GM12878 (cell line): ENCODE measurements at regions not wholly inside any gene's neighbourhood (a gene's known extent, or its start where the extent isn't known, plus 50 kb on each side); places are given as distances from the start of the nearest gene placed in this dataset.

Experiments used
- ATAC-seq: fragments of 200-7000 bp; cut with Tn5 transposase; 3 replicates; pipeline ENCODE4 v1.9.1; 2020; ENCODE audit warnings: mild to moderate bottlenecking, moderate library complexity
- BruUV-seq: library from RNA; stranded (reverse); fragments of 400-500 nt; replicated peaks from 2 replicates; lab custom pipeline; 2021; lab: Mats Ljungman, UMichigan
- CTCF ChIA-PET: fragments of 300-600 bp; sonication (Branson Sonifier 250); formaldehyde crosslinking; extraction: SDS; loops from one replicate; lab custom pipeline; 2021; ENCODE audit warnings: inconsistent platforms; lab: Yijun Ruan, JAX
- POLR2A ChIA-PET: fragments of 350-600 bp; formaldehyde crosslinking; extraction: SDS; loops from one replicate; lab custom pipeline; 2021; ENCODE audit warnings: inconsistent platforms; lab: Charles Lee
- RAD21 ChIA-PET: fragments of 300-600 bp; sonication (Branson Sonifier 250); formaldehyde crosslinking; loops from one replicate; lab custom pipeline; 2023; ENCODE audit warnings: antibody characterized with exemption; ENCODE audit not compliant: unreplicated experiment; lab: Charles Lee
- SMC1A ChIA-PET: fragments of 300-600 bp; sonication (Branson Sonifier 250); formaldehyde crosslinking; loops from one replicate; lab custom pipeline; 2023; ENCODE audit not compliant: unreplicated experiment, uncharacterized antibody; lab: Charles Lee
- DNase-seq: peaks from one replicate; pipeline ENCODE4 v3.0.0-alpha.2; 2011; ENCODE audit warnings: low read depth, low spot score
- FAIRE-seq: peaks from 3 replicates; lab custom pipeline; 2011; peaks lifted over from hg19 to GRCh38; lab: Jason Lieb, UNC
- H2AFZ ChIP-seq: 2 replicates; pipeline ENCODE4 v1.6.0; 2011; ENCODE audit warnings: low read depth, low read length, control low read depth; ENCODE audit not compliant: control insufficient read depth
- H3K27ac ChIP-seq: 2 replicates; pipeline ENCODE4 v1.5.1; 2011; ENCODE audit warnings: control low read depth; ENCODE audit not compliant: control insufficient read depth, insufficient read depth
- H3K27me3 ChIP-seq, 2 experiments: replicated peaks in 1 of 2; 2 replicates each; pipeline versions ENCODE4 v1.6.0 to v1.6.1; 2011; ENCODE audit warnings: low read length in 1 of 2; ENCODE audit not compliant: control insufficient read depth in 2 of 2, insufficient read depth in 2 of 2
- H3K36me3 ChIP-seq, 2 experiments: 2 replicates each; pipeline ENCODE4 v1.5.1; 2011; ENCODE audit warnings: low read length in 1 of 2; ENCODE audit not compliant: control insufficient read depth in 2 of 2, insufficient read depth in 2 of 2
- H3K4me1 ChIP-seq: 2 replicates; pipeline ENCODE4 v1.6.1; 2011; ENCODE audit warnings: mild to moderate bottlenecking, low read length, moderate library complexity, mixed read lengths; ENCODE audit not compliant: control insufficient read depth, insufficient read depth
- H3K4me2 ChIP-seq: 2 replicates; pipeline ENCODE4 v1.6.0; 2011; ENCODE audit warnings: control low read depth; ENCODE audit not compliant: control insufficient read depth, insufficient read depth
- H3K4me3 ChIP-seq: fragments of 200-600 bp; sonication (generic); 2 replicates; pipeline ENCODE4 v1.5.1; 2016
- H3K79me2 ChIP-seq: 2 replicates; pipeline ENCODE4 v1.6.0; 2011; ENCODE audit warnings: low read length; ENCODE audit not compliant: control insufficient read depth, insufficient read depth
- H3K9ac ChIP-seq: 2 replicates; pipeline ENCODE4 v1.8.0; 2011; ENCODE audit warnings: low read length, control low read depth, mixed read lengths; ENCODE audit not compliant: control insufficient read depth, insufficient read depth
- H3K9me3 ChIP-seq: replicated peaks from 3 replicates; pipeline ENCODE4 v1.5.1; 2011; ENCODE audit warnings: mild to moderate bottlenecking, low read length; ENCODE audit not compliant: control insufficient read depth, insufficient read depth
- H4K20me1 ChIP-seq: 2 replicates; pipeline ENCODE4 v1.6.0; 2011; ENCODE audit not compliant: control insufficient read depth, insufficient read depth
- BMI1 ChIP-seq: fragments of 450-650 bp; IDR thresholded peaks from 2 replicates; pipeline ENCODE4 v1.6.1; 2016; ENCODE audit warnings: mild to moderate bottlenecking, moderate library complexity, borderline replicate concordance
- HDGF ChIP-seq: fragments of 450-650 bp; IDR thresholded peaks from 2 replicates; pipeline ENCODE4 v1.6.1; 2016; ENCODE audit warnings: antibody characterized with exemption
- NR2C2 ChIP-seq: IDR thresholded peaks from 2 replicates; pipeline ENCODE4 v1.6.1; 2011; ENCODE audit warnings: borderline replicate concordance, low read depth; ENCODE audit not compliant: control insufficient read depth, insufficient read length
- POLR2AphosphoS2 ChIP-seq: IDR thresholded peaks from 2 replicates; pipeline ENCODE4 v1.6.1; 2011; ENCODE audit warnings: low read depth, mild to moderate bottlenecking, low read length, improper control_type of control experiment, moderate library complexity
- SREBF1 ChIP-seq: IDR thresholded peaks from 2 replicates; pipeline ENCODE4 v1.6.1; 2012; ENCODE audit warnings: mild to moderate bottlenecking, low read length
- YY1 ChIP-seq: IDR thresholded peaks from 2 replicates; pipeline ENCODE4 v1.6.1; 2011; ENCODE audit warnings: low read depth, mild to moderate bottlenecking, low read length
- ZNF217 ChIP-seq: fragments of 450-650 bp; IDR thresholded peaks from 2 replicates; pipeline ENCODE4 v1.6.1; 2017; ENCODE audit warnings: antibody characterized with exemption, mild to moderate bottlenecking
- ZNF384 ChIP-seq: IDR thresholded peaks from 2 replicates; pipeline ENCODE4 v1.6.1; 2012; ENCODE audit warnings: low read depth, mild to moderate bottlenecking, low read length, improper control_type of control experiment, borderline replicate concordance
- WGBS: methylation state at CpG from one replicate; pipeline ENCODE4 v1.1.6; 2016; ENCODE audit warnings: low lambda C conversion rate; ENCODE audit not compliant: insufficient replicate concordance, insufficient coverage; ENCODE audit errors: missing lambda C conversion rate; 5-methylcytosine and 5-hydroxymethylcytosine counted together
- in situ Hi-C: fragments of 300-500 bp; cut with MboI; formaldehyde crosslinking; loops from 9 replicates; pipeline ENCODE4 v1.14.3; 2018; ENCODE audit warnings: mixed read lengths
- intact Hi-C: fragments of 100-400 bp; cut with micrococcal nuclease; formaldehyde crosslinking; loops from one replicate; pipeline ENCODE4 v1.14.2; 2022; ENCODE audit not compliant: unreplicated experiment
- TF ChIP-seq, protein P1 (sequence below): fragments of 450-650 bp; IDR thresholded peaks from 2 replicates; pipeline ENCODE4 v1.6.1; 2017; ENCODE audit warnings: mild to moderate bottlenecking, low read depth, inconsistent platforms; ENCODE audit not compliant: poor library complexity, severe bottlenecking
- TF ChIP-seq, protein P2 (sequence below): IDR thresholded peaks from 2 replicates; pipeline ENCODE4 v1.6.1; 2011; ENCODE audit warnings: low read depth, mild to moderate bottlenecking, low read length, moderate library complexity, borderline replicate concordance; ENCODE audit errors: extremely low read depth

DNA sequence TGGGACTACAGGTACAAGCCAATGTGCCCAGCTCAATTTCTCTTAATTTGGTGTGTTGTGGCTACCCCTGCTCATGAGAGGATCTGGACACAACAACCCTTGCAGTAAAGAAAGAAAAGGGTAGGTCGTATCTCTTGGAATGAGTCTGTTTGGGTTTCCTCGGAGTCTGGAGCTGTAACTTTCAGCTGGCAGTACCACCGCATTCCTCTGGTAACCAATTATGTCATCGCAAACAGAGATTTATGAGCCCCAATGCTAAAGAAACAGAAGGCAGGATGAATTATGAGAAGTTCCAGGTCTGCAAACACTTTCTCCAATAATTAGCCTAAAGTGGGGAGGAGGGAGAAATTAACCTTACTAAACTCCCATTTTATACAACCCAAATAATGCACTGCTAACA lies 186.6 kb upstream of the NRP1 start:
- intact Hi-C loops (no loop called here), in situ Hi-C loops (no loop called here)
- Histone ChIP-seq H2AFZ (no peak overlapping the region), H3K9ac (no peak overlapping the region), H3K27ac (no peak overlapping the region), H3K36me3 (no peaks in the 10 kb centered on the region), H3K27me3 (no peaks in the 10 kb centered on the region), H3K4me1 (no peaks in the 10 kb centered on the region), H3K79me2 (no peaks in the 10 kb centered on the region), H4K20me1 (no peaks in the 10 kb centered on the region), H3K9me3 (no peaks in the 10 kb centered on the region), H3K4me2 (no peak overlapping the region), H3K4me3 (no peak overlapping the region)
- FAIRE-seq = no peak
- SMC1A ChIA-PET = interaction anchor here (1.7 kb wide), 1 partner anchor 44 kb away, joined by 6 read pairs; no protein-coding TSS in a partner anchor
- POLR2A ChIA-PET = interaction anchor here (0.5 kb wide), 1 partner anchor 227 kb away, joined by 3 read pairs; no protein-coding TSS in a partner anchor
- CTCF ChIA-PET = no interaction called here
- no TSS peak for BruUV-seq
- 0% methylated on average over 4 of the region's 4 CpGs for WGBS
- no peak for DNase-seq
- TF ChIP-seq YY1 = no peak
- TF ChIP-seq, protein P1, sequence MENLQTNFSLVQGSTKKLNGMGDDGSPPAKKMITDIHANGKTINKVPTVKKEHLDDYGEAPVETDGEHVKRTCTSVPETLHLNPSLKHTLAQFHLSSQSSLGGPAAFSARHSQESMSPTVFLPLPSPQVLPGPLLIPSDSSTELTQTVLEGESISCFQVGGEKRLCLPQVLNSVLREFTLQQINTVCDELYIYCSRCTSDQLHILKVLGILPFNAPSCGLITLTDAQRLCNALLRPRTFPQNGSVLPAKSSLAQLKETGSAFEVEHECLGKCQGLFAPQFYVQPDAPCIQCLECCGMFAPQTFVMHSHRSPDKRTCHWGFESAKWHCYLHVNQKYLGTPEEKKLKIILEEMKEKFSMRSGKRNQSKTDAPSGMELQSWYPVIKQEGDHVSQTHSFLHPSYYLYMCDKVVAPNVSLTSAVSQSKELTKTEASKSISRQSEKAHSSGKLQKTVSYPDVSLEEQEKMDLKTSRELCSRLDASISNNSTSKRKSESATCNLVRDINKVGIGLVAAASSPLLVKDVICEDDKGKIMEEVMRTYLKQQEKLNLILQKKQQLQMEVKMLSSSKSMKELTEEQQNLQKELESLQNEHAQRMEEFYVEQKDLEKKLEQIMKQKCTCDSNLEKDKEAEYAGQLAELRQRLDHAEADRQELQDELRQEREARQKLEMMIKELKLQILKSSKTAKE = no peak
- TF ChIP-seq, protein P2, sequence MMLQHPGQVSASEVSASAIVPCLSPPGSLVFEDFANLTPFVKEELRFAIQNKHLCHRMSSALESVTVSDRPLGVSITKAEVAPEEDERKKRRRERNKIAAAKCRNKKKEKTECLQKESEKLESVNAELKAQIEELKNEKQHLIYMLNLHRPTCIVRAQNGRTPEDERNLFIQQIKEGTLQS = no peak
- TF ChIP-seq BMI1 = no peak
- TF ChIP-seq ZNF217 = no peak
- TF ChIP-seq NR2C2 = no peak
- no peak for TF ChIP-seq ZNF384
- no peak for TF ChIP-seq HDGF
- TF ChIP-seq POLR2AphosphoS2 = no peak
- no peak for TF ChIP-seq SREBF1
- RAD21 ChIA-PET = no interaction called here
- ATAC-seq = no peak
